Thyroid gland (tissue), 4 donors: ENCODE measurements at regions not wholly inside any gene's neighbourhood (a gene's known extent, or its start where the extent isn't known, plus 50 kb on each side); places are given as distances from the start of the nearest gene placed in this dataset.

ENCODE experiments used
- DNase-seq, 2 donors: peaks; one replicate each; pipeline ENCODE4 v3.0.0-alpha.2; 2019
- H3K27ac ChIP-seq, 3 donors: fragments of 200-600 bp; sonication (generic); 1 replicate in 2 of 3; 2 replicates in 1 of 3; pipeline ENCODE4 v1.5.1; 2016 to 2019; ENCODE audit warnings: mild to moderate bottlenecking in 1 of 3, moderate library complexity in 1 of 3
- H3K27me3 ChIP-seq: fragments of 200-600 bp; sonication (generic); one replicate; pipeline ENCODE4 v1.5.1; 2019
- H3K36me3 ChIP-seq, 2 donors: fragments of 200-600 bp; sonication (generic); one replicate each; pipeline ENCODE4 v1.5.1; 2016 to 2019
- H3K4me1 ChIP-seq, 2 donors: fragments of 200-600 bp; sonication (generic); one replicate each; pipeline ENCODE4 v1.5.1; 2017 to 2019
- H3K4me3 ChIP-seq, 3 donors: fragments of 200-600 bp; sonication (generic); replicated peaks in 1 of 3; 1 replicate in 2 of 3; 2 replicates in 1 of 3; pipeline ENCODE4 v1.5.1; 2016; ENCODE audit warnings: mild to moderate bottlenecking in 1 of 3
- H3K9me3 ChIP-seq: fragments of 200-600 bp; sonication (generic); one replicate; pipeline ENCODE4 v1.5.1; 2017
- CTCF ChIP-seq, 6 experiments: fragments of 200-600 bp in 3 of 6; fragments of 450-650 bp in 3 of 6; sonication (generic) in 3 of 6; IDR thresholded peaks; one replicate each; pipeline ENCODE4 v1.5.1; 2016 to 2019; ENCODE audit warnings: antibody characterized with exemption in 6 of 6, mild to moderate bottlenecking in 2 of 6, inconsistent platforms in 1 of 6, moderate library complexity in 1 of 6
- POLR2A ChIP-seq, 2 donors: fragments of 450-650 bp; IDR thresholded peaks; one replicate each; pipeline ENCODE4 v1.6.1; 2017; ENCODE audit warnings: antibody characterized with exemption in 2 of 2, mild to moderate bottlenecking in 2 of 2, moderate library complexity in 1 of 2
- WGBS, 2 donors: methylation state at CpG; one replicate each; pipeline ENCODE4 v1.1.5; 2017; 5-methylcytosine and 5-hydroxymethylcytosine counted together
- intact Hi-C: fragments of 100-400 bp; cut with DNase I; formaldehyde crosslinking; loops from one replicate; pipeline ENCODE4 v1.15.1; 2023

GRCh38 chr2:100214265-100214971 is 72.0 kb upstream of the AFF3 start:
- WGBS, 2 donors = 57 to 62% methylated on average over 8 of the region's 9 CpGs
- Histone ChIP-seq H3K36me3 (no peaks in the 10 kb centered on the region), H3K4me1 (peaks cover 17 to 32% of the 10 kb centered on the region in 2 donors), H3K9me3 (no peaks in the 10 kb centered on the region), H3K4me3 (no peak overlapping the region), H3K27ac (no peak overlapping the region), H3K27me3 (no peaks in the 10 kb centered on the region)
- TF ChIP-seq CTCF (IDR thresholded peaks at IDR 0.05) (no peak), POLR2A (IDR thresholded peaks at IDR 0.05) (no peak)
- intact Hi-C loops = no loop called here
- DNase-seq = no peak

GRCh38 chr2:100213595-100213994 is 71.2 kb upstream of the AFF3 start:
- DNase-seq = peak; percentile 72 to 76
- Histone ChIP-seq H3K4me1 (peaks cover 17 to 32% of the 10 kb centered on the region in 2 donors), H3K27me3 (no peaks in the 10 kb centered on the region), H3K9me3 (no peaks in the 10 kb centered on the region), H3K4me3 (no peak overlapping the region), H3K27ac (no peak overlapping the region), H3K36me3 (no peaks in the 10 kb centered on the region)
- TF ChIP-seq CTCF (IDR thresholded peaks at IDR 0.05) (no peak), POLR2A (IDR thresholded peaks at IDR 0.05) (no peak)
- intact Hi-C loops = no loop called here
- 38 to 49% methylated on average over 3 of the region's 3 CpGs for WGBS, 2 donors

- no peak overlapping the region for H3K4me3 ChIP-seq
- no peak for TF ChIP-seq POLR2A (IDR thresholded peaks at IDR 0.05)
- no peak for TF ChIP-seq CTCF (IDR thresholded peaks at IDR 0.05)
- H3K27me3 ChIP-seq = no peaks in the 10 kb centered on the region
- H3K9me3 ChIP-seq = no peaks in the 10 kb centered on the region
- H3K27ac ChIP-seq = no peak overlapping the region
- H3K36me3 ChIP-seq = no peaks in the 10 kb centered on the region
- WGBS, 2 donors = 80 to 86% methylated on average over 2 to 3 of the region's 3 CpGs
- H3K4me1 ChIP-seq = peaks cover 17 to 32% of the 10 kb centered on the region in 2 donors
- intact Hi-C loops = no loop called here
- DNase-seq = no peak
These were observed 70.5 kb upstream of the AFF3 start for GRCh38 chr2:100212850-100213249.

GRCh38 chr2:100211521-100211920 is 69.1 kb upstream of the AFF3 start:
- intact Hi-C loops = no loop called here

More at GRCh38 chr2:100211521-100211920, 69.1 kb upstream of the AFF3 start:
- Histone ChIP-seq H3K4me3 (no peak overlapping the region), H3K4me1 (peaks cover 17 to 32% of the 10 kb centered on the region in 2 donors), H3K27me3 (no peaks in the 10 kb centered on the region), H3K36me3 (no peaks in the 10 kb centered on the region), H3K9me3 (no peaks in the 10 kb centered on the region), H3K27ac (no peak overlapping the region)
- no peak for DNase-seq
- no peak for TF ChIP-seq CTCF (IDR thresholded peaks at IDR 0.05)
- TF ChIP-seq POLR2A (IDR thresholded peaks at IDR 0.05) = no peak
- WGBS, 2 donors = 93% methylated on average over 3 of the region's 3 CpGs
